HepG2 (cell line): ENCODE measurements at regions not wholly inside any gene's neighbourhood (a gene's known extent, or its start where the extent isn't known, plus 50 kb on each side); places are given as distances from the start of the nearest gene placed in this dataset.

Source experiments
- ATAC-seq: fragments of 200-7000 bp; cut with Tn5 transposase; 3 replicates; pipeline ENCODE4 v1.9.1; 2020; ENCODE audit warnings: mild to moderate bottlenecking, moderate library complexity
- BruUV-seq: library from RNA; stranded (reverse); fragments of 400-500 nt; replicated peaks from 2 replicates; lab custom pipeline; 2021; lab: Mats Ljungman, UMichigan
- CTCF ChIA-PET: fragments of 300-600 bp; formaldehyde crosslinking; extraction: SDS; loops from one replicate; lab custom pipeline; 2021; ENCODE audit warnings: low total read pairs, inconsistent platforms, low intra/inter-chr PET ratio; lab: Yijun Ruan, JAX
- POLR2A ChIA-PET: fragments of 350-600 bp; sonication (Branson Sonifier 250); formaldehyde crosslinking; loops from one replicate; lab custom pipeline; 2020; ENCODE audit warnings: antibody characterized with exemption, inconsistent platforms; lab: Yijun Ruan, JAX
- DNase-seq: peaks from one replicate; pipeline ENCODE4 v3.0.0-alpha.2; 2015; ENCODE audit warnings: low spot score
- FAIRE-seq: peaks from 3 replicates; lab custom pipeline; 2011; peaks lifted over from hg19 to GRCh38; lab: Jason Lieb, UNC
- H2AFZ ChIP-seq: one replicate; pipeline ENCODE4 v1.6.1; 2011; ENCODE audit warnings: low read length, inconsistent platforms
- H3K27ac ChIP-seq: fragments of 300-600 bp; 3 replicates; pipeline ENCODE4 v1.8.0; 2011; ENCODE audit warnings: mixed run types, mild to moderate bottlenecking, mixed read lengths, low read length, inconsistent platforms; ENCODE audit not compliant: insufficient read depth; ENCODE audit errors: extremely low read length
- H3K27me3 ChIP-seq, 2 experiments: fragments of 200-600 bp in 1 of 2; 2 replicates in 1 of 2; 3 replicates in 1 of 2; pipeline versions ENCODE4 v1.6.0 to v1.8.0; 2011; ENCODE audit warnings: low read length in 2 of 2, mild to moderate bottlenecking in 2 of 2, moderate library complexity in 2 of 2, inconsistent platforms in 1 of 2; ENCODE audit not compliant: insufficient read depth in 2 of 2, control insufficient read depth in 1 of 2
- H3K36me3 ChIP-seq, 2 experiments: fragments of 200-600 bp in 1 of 2; replicated peaks in 1 of 2; 2 replicates in 1 of 2; 3 replicates in 1 of 2; pipeline versions ENCODE4 v1.5.1 to v1.8.0; 2011; ENCODE audit warnings: low read length in 2 of 2, inconsistent platforms in 1 of 2; ENCODE audit not compliant: insufficient read depth in 2 of 2, control insufficient read depth in 1 of 2
- H3K4me1 ChIP-seq: 2 replicates; pipeline ENCODE4 v1.5.1; 2012; ENCODE audit warnings: low read length, inconsistent platforms; ENCODE audit not compliant: insufficient read depth
- H3K4me2 ChIP-seq: 2 replicates; pipeline ENCODE4 v1.6.0; 2011; ENCODE audit warnings: low read depth, low read length, inconsistent platforms
- H3K4me3 ChIP-seq, 3 experiments: fragments of 200-600 bp in 1 of 3; sonication (generic), shearing (Covaris generic) in 1 of 3; replicated peaks in 1 of 3; 2 replicates each; pipeline ENCODE4 v1.5.1; 2011 to 2016; ENCODE audit warnings: low read length in 3 of 3, inconsistent platforms in 2 of 3, low read depth in 2 of 3, mild to moderate bottlenecking in 2 of 3, control low read depth in 1 of 3, mixed read lengths in 1 of 3; ENCODE audit not compliant: insufficient read depth in 1 of 3
- H3K79me2 ChIP-seq: one replicate; pipeline ENCODE4 v1.6.1; 2011; ENCODE audit warnings: low read length, inconsistent platforms; ENCODE audit not compliant: insufficient read depth
- H3K9ac ChIP-seq: 2 replicates; pipeline ENCODE4 v1.6.0; 2011; ENCODE audit warnings: mild to moderate bottlenecking, low read depth, low read length, inconsistent platforms; ENCODE audit not compliant: insufficient read depth
- H3K9me3 ChIP-seq: 2 replicates; pipeline ENCODE4 v1.5.1; 2012; ENCODE audit warnings: mild to moderate bottlenecking, low read length
- H4K20me1 ChIP-seq: 2 replicates; pipeline ENCODE4 v1.6.0; 2011; ENCODE audit warnings: inconsistent platforms, mild to moderate bottlenecking, low read length, moderate library complexity; ENCODE audit not compliant: insufficient read depth
- ATF7 ChIP-seq, 2 experiments: fragments of 450-650 bp in 1 of 2; sonication (generic) in 1 of 2; formaldehyde crosslinking in 1 of 2; IDR thresholded peaks; 2 replicates each; pipeline versions ENCODE4 v1.4.0 to v1.6.1; 2016 to 2020; ENCODE audit warnings: antibody characterized with exemption in 1 of 2, mild to moderate bottlenecking in 1 of 2, missing genetic modification reagents in 1 of 2
- EP300 ChIP-seq, 3 experiments: sonication (generic) in 1 of 3; formaldehyde crosslinking in 1 of 3; IDR thresholded peaks; 2 replicates each; pipeline versions ENCODE4 v1.5.1 to v1.6.1; 2011 to 2020; ENCODE audit warnings: low read depth in 2 of 3, low read length in 2 of 3, borderline replicate concordance in 1 of 3, improper control_type of control experiment in 1 of 3, mild to moderate bottlenecking in 1 of 3, missing genetic modification reagents in 1 of 3, moderate library complexity in 1 of 3
- FOXK1 ChIP-seq: sonication (generic); formaldehyde crosslinking; IDR thresholded peaks from 2 replicates; pipeline ENCODE4 v1.4.0; 2020; ENCODE audit warnings: low read depth, missing genetic modification reagents, borderline replicate concordance
- TP53 ChIP-seq: sonication (generic); formaldehyde crosslinking; conservative IDR thresholded peaks from 2 replicates; pipeline ENCODE4 v1.4.0; 2020; ENCODE audit warnings: missing genetic modification reagents
- ZNF326 ChIP-seq: sonication (generic); formaldehyde crosslinking; IDR thresholded peaks from 2 replicates; pipeline ENCODE4 v1.4.0; 2020; ENCODE audit warnings: missing genetic modification reagents, borderline replicate concordance
- ZNF496 ChIP-seq: sonication (generic); formaldehyde crosslinking; IDR thresholded peaks from 2 replicates; pipeline ENCODE4 v1.8.1; 2023; ENCODE audit warnings: mild to moderate bottlenecking, moderate library complexity, missing genetic modification reagents; ENCODE audit not compliant: insufficient replicate concordance
- ZNF563 ChIP-seq: sonication (generic); formaldehyde crosslinking; IDR thresholded peaks from 2 replicates; pipeline ENCODE4 v1.8.0; 2022; ENCODE audit warnings: mild to moderate bottlenecking, moderate library complexity, missing genetic modification reagents
- WGBS: methylation state at CpG from one replicate; pipeline ENCODE4 v1.1.6; 2017; ENCODE audit warnings: low lambda C conversion rate; 5-methylcytosine and 5-hydroxymethylcytosine counted together
- in situ Hi-C: cut with HindIII; loops from 2 replicates; pipeline ENCODE4 v1.10.0; 2017; ENCODE audit warnings: low pct_unique_long_range_greater_than_20kb; ENCODE audit not compliant: extremely low pct_ligation_motif_present
- intact Hi-C: fragments of 100-400 bp; cut with micrococcal nuclease; formaldehyde crosslinking; loops from one replicate; pipeline ENCODE4 v1.10.0; 2022; ENCODE audit not compliant: unreplicated experiment

GRCh38 chr2:47249931-47250330 lies 73.6 kb upstream of the CALM2 start (continued):
- no peak for TF ChIP-seq ZNF563 (CRISPR knock-in tag)
- no peak for TF ChIP-seq FOXK1
- no peak for TF ChIP-seq ZNF496 (CRISPR knock-in tag)
- TF ChIP-seq TP53 (CRISPR knock-in tag) = no peak
- no peak for TF ChIP-seq EP300 (IDR thresholded peaks at IDR 0.05; ENCODE audit: low read depth in 2 of 2, low read length in 2 of 2)
- TF ChIP-seq EP300 (CRISPR knock-in tag; IDR thresholded peaks at IDR 0.05; ENCODE audit: borderline replicate concordance) = no peak
- TF ChIP-seq, all 625 proteins: peak for 0

GRCh38 chr2:47249157-47249900 lies 73.0 kb upstream of the CALM2 start:
- no peaks in the 10 kb centered on the region for H4K20me1 ChIP-seq
- no TSS peak for BruUV-seq
- peaks cover 0 to 55% of the 10 kb centered on the region in 2 experiments; a peak in 4 of 5 replicates for H3K27me3 ChIP-seq
- H2AFZ ChIP-seq = no peak overlapping the region
- POLR2A ChIA-PET = no interaction called here
- DNase-seq = no peak
- H3K36me3 ChIP-seq = no peaks in the 10 kb centered on the region
- H3K79me2 ChIP-seq = no peaks in the 10 kb centered on the region
- 41% methylated on average over 13 of the region's 13 CpGs for WGBS
- peaks cover 21% of the 10 kb centered on the region for H3K4me1 ChIP-seq
- no peak overlapping the region for H3K27ac ChIP-seq
- H3K4me3 ChIP-seq = no peak overlapping the region
- H3K9ac ChIP-seq = no peak overlapping the region
- no peaks in the 10 kb centered on the region for H3K9me3 ChIP-seq
- peak; percentile 28 for FAIRE-seq
- TF ChIP-seq ZNF326 (CRISPR knock-in tag) = no peak
- TF ChIP-seq ATF7 (IDR thresholded peaks at IDR 0.05) = peak; percentile 35; the same call in 1 of the 2 replicates
- TF ChIP-seq ATF7 (CRISPR knock-in tag; IDR thresholded peaks at IDR 0.05) = no peak
- TF ChIP-seq, all 625 proteins: peak for 1
- in situ Hi-C loops = no loop called here
- CTCF ChIA-PET = no interaction called here
- no peak for ATAC-seq
- no peak overlapping the region for H3K4me2 ChIP-seq
- intact Hi-C loops = no loop called here
